HT-29 (cell line): ENCODE measurements at regions not wholly inside any gene's neighbourhood (a gene's known extent, or its start where the extent isn't known, plus 50 kb on each side); places are given as distances from the start of the nearest gene placed in this dataset. TPM values are rescaled to one million over a fixed set of nuclear protein-coding genes. Genes with fewer than 3 reads are reported as not detected.

Experiments used
- DNase-seq: peaks from one replicate; pipeline ENCODE4 v3.0.0-alpha.2; 2015; ENCODE audit warnings: low spot score
- small RNA-seq: library from RNA; depleted of rRNA; stranded (forward); fragments of <200 nt; gene quantifications from one replicate; pipeline ENCODE3, GENCODE V24; 2014

DNA sequence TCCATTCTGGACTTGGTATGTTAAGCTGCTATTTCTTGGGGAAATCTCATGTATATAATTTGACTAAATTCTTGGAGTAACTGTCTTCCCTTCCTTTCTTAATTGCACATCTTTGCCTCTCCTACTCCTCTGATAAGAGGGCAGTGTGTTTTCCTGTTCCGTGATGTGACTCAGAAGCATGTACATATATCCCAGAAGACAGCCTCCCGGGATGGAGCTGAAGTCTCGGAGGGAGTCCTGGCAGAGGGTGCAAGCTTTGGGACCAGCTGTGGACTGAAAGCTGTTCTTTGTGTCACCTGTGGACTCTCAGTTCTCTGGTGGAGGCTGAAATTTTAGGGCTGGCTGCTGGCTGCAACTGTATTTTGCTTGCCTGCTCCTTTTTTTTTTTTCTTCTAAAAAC lies 54.7 kb upstream of the MGAT5 start:
- no peak for DNase-seq

DNA sequence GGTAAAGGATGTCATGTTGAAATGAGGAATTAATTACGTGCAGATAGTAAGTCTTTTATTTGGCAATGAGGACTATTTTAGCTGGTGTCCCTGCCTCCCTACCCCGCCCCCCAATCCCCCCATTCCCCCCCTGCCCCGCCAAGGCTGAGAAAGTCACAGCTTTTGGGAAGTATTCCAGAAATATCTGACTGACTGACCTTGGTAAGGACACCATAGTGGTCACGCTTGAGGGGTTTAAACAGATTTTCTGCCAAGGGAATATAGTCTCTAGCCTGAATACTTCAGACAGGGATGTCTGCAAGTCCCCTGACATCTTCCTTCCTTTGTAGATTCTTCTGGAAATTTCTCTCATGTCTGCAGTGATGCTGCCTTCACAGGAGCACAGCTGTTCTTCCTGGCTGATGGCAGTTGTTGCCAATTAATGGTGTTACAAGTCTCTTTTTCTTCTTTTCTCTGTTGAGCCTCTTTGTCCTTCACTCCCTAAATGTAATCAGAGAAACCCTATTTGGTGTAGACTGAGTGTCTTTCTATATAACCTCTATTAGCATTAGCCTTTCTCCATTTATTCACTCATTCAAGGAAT lies 53.7 kb upstream of the MGAT5 start:
- DNase-seq: no peak

DNA sequence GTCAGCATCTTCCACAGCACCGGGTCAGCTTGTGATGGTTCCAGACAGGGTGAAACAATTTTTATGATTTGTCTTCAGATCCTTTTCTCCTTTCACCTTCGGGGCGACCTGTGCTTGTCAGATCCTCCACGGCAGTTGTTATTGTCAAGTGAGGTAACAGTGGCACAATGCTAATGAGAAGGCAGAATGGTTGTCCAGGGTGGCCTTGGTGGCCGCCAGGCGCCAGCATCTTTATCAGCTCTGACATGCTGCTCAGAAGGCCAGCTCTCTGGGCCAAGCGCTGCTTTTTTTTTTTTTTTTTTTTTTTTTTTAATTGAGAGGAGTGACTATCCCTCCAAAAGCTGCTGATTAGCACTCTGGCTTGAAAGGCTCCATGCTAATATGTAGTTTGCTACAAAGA lies 52.3 kb upstream of the MGAT5 start:
- no peak for DNase-seq

DNA sequence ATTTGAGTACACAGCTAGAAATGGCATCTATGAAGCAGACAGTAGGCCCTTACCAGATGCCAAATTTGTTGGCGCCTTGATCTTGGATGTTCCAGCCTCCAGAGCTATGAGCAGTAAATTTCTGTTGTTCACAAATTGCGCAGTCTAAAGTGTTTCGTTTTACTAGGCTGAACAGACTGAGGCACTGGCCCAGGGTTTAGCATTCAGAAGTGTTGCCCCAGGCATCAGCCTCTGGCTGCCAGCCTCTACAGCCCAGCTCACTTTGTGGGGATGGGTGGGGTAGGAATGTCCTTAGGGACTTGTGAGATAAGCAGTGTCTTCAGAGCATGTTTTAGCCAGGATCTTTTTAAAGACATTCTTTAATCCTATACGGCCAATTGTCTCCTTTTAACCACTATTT lies 51.5 kb upstream of the MGAT5 start:
- DNase-seq: no peak

DNA sequence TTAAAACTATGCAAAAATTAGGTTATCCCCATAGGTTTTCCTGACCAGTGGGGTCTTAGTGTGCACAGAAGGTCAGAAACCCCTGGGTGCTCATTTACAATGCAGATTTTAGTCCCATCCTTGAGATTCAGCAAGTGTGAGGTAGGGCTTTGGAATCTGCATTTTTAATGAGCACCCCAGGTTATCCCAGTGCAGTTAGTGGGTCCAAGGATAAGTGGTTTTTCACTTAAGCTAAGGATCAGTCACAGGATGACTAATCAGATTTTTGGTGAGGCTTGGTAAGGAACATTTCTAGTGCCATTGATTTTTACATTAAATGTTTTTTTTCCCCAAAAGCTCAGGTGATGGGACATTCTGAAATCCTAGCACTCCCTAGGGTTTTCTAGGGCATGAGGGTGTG lies 50.7 kb upstream of the MGAT5 start:
- DNase-seq: no peak

Small RNA genes in the stretch of these regions (small RNA-seq; reads per million reads assigned to genes)
- not detected for gene MIR3679
